ENCODE measurements at regions not wholly inside any gene's neighbourhood (a gene's known extent, or its start where the extent isn't known, plus 50 kb on each side); places are given as distances from the start of the nearest gene placed in this dataset.

DNA sequence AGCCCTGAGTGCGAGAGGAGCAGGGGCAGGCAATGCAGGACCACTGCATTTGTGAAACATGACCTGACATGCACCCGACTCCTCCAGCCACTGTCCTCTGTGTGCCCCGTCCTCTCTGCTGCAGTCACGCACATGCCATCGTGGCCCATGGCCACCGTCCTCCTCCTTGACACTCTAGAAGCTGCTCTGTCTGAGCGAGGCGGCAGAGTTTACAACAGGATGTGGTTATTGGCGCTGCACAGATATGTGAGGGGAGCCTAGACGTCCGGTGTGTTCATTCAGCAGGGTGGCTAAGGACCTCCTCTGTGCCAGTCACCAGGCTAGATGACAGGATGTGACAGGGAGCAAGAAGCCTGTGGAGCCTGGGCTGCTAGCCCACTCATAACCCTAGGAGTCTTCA, 277.8 kb downstream of the FOXO1 start:
- Mint-ChIP-seq H3K4me1 (ENCODE audit: low read depth, unreplicated experiment) (peaks cover 5% of the 10 kb centered on the region), H3K27me3 (ENCODE audit: low read depth, unreplicated experiment) (peaks cover 8% of the 10 kb centered on the region), H3K36me3 (ENCODE audit: low read depth, unreplicated experiment) (no peaks in the 10 kb centered on the region), H3K9me3 (ENCODE audit: unreplicated experiment) (peaks cover 2% of the 10 kb centered on the region), H3K27ac (ENCODE audit: unreplicated experiment) (no peak overlapping the region), H3K4me3 (ENCODE audit: unreplicated experiment) (no peak overlapping the region)
- Histone ChIP-seq H3K27me3 (ENCODE audit: insufficient read depth, low read length) (no peaks in the 10 kb centered on the region), H3K9ac (ENCODE audit: low read length) (no peak overlapping the region), H3K9me3 (ENCODE audit: insufficient read depth, low read depth, low read length) (no peaks in the 10 kb centered on the region), H2AFZ (ENCODE audit: low read depth, low read length) (peak overlapping the region; percentile 72), H3K79me2 (ENCODE audit: insufficient read depth, low read length) (no peaks in the 10 kb centered on the region), H3K27ac (ENCODE audit: low read depth, low read length) (no peak overlapping the region), H3K4me3 (ENCODE audit: insufficient read depth, low read depth, low read length) (no peak overlapping the region), H3K36me3 (ENCODE audit: insufficient read depth, low read length) (no peaks in the 10 kb centered on the region), H3K4me2 (ENCODE audit: low read length) (peak overlapping the region; percentile 59), H3K4me1 (ENCODE audit: insufficient read depth, low read length) (peaks cover 8% of the 10 kb centered on the region), H4K20me1 (ENCODE audit: insufficient read depth, low read length) (no peaks in the 10 kb centered on the region)
- no peak for FAIRE-seq
- peak; percentile 41 for DNase-seq (ENCODE audit: low read depth)
- TF ChIP-seq EZH2 (IDR thresholded peaks at IDR 0.05; ENCODE audit: insufficient read depth, low read length): no peak
- TF ChIP-seq, protein P1, sequence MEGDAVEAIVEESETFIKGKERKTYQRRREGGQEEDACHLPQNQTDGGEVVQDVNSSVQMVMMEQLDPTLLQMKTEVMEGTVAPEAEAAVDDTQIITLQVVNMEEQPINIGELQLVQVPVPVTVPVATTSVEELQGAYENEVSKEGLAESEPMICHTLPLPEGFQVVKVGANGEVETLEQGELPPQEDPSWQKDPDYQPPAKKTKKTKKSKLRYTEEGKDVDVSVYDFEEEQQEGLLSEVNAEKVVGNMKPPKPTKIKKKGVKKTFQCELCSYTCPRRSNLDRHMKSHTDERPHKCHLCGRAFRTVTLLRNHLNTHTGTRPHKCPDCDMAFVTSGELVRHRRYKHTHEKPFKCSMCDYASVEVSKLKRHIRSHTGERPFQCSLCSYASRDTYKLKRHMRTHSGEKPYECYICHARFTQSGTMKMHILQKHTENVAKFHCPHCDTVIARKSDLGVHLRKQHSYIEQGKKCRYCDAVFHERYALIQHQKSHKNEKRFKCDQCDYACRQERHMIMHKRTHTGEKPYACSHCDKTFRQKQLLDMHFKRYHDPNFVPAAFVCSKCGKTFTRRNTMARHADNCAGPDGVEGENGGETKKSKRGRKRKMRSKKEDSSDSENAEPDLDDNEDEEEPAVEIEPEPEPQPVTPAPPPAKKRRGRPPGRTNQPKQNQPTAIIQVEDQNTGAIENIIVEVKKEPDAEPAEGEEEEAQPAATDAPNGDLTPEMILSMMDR (IDR thresholded peaks at IDR 0.05; ENCODE audit: insufficient read depth, low read depth, low read length): no peak

DNA sequence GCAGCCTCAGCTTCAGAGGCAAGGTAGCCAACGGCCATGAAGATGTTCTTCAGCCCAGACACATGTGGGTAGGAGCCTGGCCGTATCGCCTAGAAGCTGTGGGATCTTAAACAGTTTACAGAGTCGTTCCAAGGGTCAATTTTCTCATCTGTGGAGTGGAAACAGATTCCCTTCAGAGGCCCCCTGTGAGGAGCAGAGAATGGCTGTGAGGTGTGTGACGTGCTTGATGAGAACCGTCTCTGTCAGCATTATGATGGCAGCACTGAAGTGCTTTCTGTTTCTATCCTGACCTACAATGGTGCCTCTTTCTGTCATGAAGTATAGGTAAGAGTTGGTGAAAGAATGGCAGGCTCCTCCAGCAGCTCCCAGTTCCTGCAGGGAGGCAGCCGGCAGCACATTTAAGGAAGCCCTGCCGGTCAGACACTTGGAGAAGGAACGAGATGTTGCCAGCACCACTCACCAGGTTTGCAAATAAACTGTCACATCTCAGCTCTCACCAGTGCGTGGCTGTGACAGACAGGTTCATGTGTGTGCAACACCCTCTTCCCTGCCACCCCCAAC, 277.3 kb downstream of the FOXO1 start:
- no peak overlapping the region for H3K27ac Mint-ChIP-seq (ENCODE audit: unreplicated experiment)
- H3K27ac ChIP-seq (ENCODE audit: low read depth, low read length): no peak overlapping the region
- H3K9me3 ChIP-seq (ENCODE audit: insufficient read depth, low read depth, low read length): no peaks in the 10 kb centered on the region
- peaks cover 8% of the 10 kb centered on the region for H3K4me1 ChIP-seq (ENCODE audit: insufficient read depth, low read length)
- no peak overlapping the region for H3K9ac ChIP-seq (ENCODE audit: low read length)
- H2AFZ ChIP-seq (ENCODE audit: low read depth, low read length): peak overlapping the region; percentile 72
- no peak overlapping the region for H3K4me3 Mint-ChIP-seq (ENCODE audit: unreplicated experiment)
- H3K27me3 Mint-ChIP-seq (ENCODE audit: low read depth, unreplicated experiment): peaks cover 8% of the 10 kb centered on the region
- TF ChIP-seq EZH2 (IDR thresholded peaks at IDR 0.05; ENCODE audit: insufficient read depth, low read length): no peak
- TF ChIP-seq, protein P1 (IDR thresholded peaks at IDR 0.05; ENCODE audit: insufficient read depth, low read depth, low read length): no peak
- H3K4me2 ChIP-seq (ENCODE audit: low read length): peak overlapping the region; percentile 59
- no peaks in the 10 kb centered on the region for H4K20me1 ChIP-seq (ENCODE audit: insufficient read depth, low read length)
- H3K9me3 Mint-ChIP-seq (ENCODE audit: unreplicated experiment): peaks cover 2% of the 10 kb centered on the region
- no peaks in the 10 kb centered on the region for H3K36me3 Mint-ChIP-seq (ENCODE audit: low read depth, unreplicated experiment)
- no peak overlapping the region for H3K4me3 ChIP-seq (ENCODE audit: insufficient read depth, low read depth, low read length)
- H3K79me2 ChIP-seq (ENCODE audit: insufficient read depth, low read length): no peaks in the 10 kb centered on the region
- H3K36me3 ChIP-seq (ENCODE audit: insufficient read depth, low read length): no peaks in the 10 kb centered on the region
- no peak for DNase-seq (ENCODE audit: low read depth)
- peaks cover 5% of the 10 kb centered on the region for H3K4me1 Mint-ChIP-seq (ENCODE audit: low read depth, unreplicated experiment)
- H3K27me3 ChIP-seq (ENCODE audit: insufficient read depth, low read length): no peaks in the 10 kb centered on the region
- no peak for FAIRE-seq

DNA sequence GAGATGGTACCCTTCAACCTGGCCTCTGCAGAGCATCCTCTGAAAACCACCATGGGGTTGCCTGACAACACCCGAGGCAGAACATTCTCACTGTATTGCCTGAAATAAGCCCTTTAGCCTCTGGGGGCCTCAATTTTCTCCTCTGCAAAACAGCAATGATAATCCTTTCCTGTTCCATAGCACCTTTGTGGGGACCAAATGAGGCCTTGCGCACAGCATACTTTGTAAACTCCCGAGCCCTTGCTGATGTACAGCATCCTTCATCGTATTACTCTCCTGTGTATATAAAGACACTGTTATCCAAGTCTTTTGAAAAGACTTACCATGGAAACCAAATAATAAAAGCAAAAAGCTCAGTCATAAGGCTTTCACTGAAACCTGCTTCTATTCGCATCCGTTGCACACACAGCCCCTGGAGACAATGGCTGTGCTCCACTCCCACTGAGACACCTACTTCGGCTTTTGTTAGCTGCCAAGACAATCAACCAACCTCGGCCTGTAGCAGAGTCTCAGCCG, 276.0 kb downstream of the FOXO1 start:
- Mint-ChIP-seq H3K4me1 (ENCODE audit: low read depth, unreplicated experiment) (no peaks in the 10 kb centered on the region), H3K36me3 (ENCODE audit: low read depth, unreplicated experiment) (no peaks in the 10 kb centered on the region), H3K4me3 (ENCODE audit: unreplicated experiment) (no peak overlapping the region), H3K27ac (ENCODE audit: unreplicated experiment) (no peak overlapping the region), H3K9me3 (ENCODE audit: unreplicated experiment) (peaks cover 2% of the 10 kb centered on the region), H3K27me3 (ENCODE audit: low read depth, unreplicated experiment) (peaks cover 8% of the 10 kb centered on the region)
- Histone ChIP-seq H3K36me3 (ENCODE audit: insufficient read depth, low read length) (no peaks in the 10 kb centered on the region), H3K4me1 (ENCODE audit: insufficient read depth, low read length) (peaks cover 8% of the 10 kb centered on the region), H2AFZ (ENCODE audit: low read depth, low read length) (no peak overlapping the region), H3K9me3 (ENCODE audit: insufficient read depth, low read depth, low read length) (no peaks in the 10 kb centered on the region), H3K27ac (ENCODE audit: low read depth, low read length) (no peak overlapping the region), H3K9ac (ENCODE audit: low read length) (no peak overlapping the region), H3K79me2 (ENCODE audit: insufficient read depth, low read length) (no peaks in the 10 kb centered on the region), H3K4me2 (ENCODE audit: low read length) (no peak overlapping the region), H3K4me3 (ENCODE audit: insufficient read depth, low read depth, low read length) (no peak overlapping the region), H4K20me1 (ENCODE audit: insufficient read depth, low read length) (no peaks in the 10 kb centered on the region), H3K27me3 (ENCODE audit: insufficient read depth, low read length) (no peaks in the 10 kb centered on the region)
- DNase-seq (ENCODE audit: low read depth) (no peak), FAIRE-seq (no peak)
- TF ChIP-seq EZH2 (IDR thresholded peaks at IDR 0.05; ENCODE audit: insufficient read depth, low read length): no peak
- TF ChIP-seq, protein P1 (IDR thresholded peaks at IDR 0.05; ENCODE audit: insufficient read depth, low read depth, low read length): no peak

Measured in astrocyte (in vitro differentiated cells and primary cell).